Stimulated activated CD8-positive, alpha-beta memory T cell treated with anti-CD3 and anti-CD28 coated beads, Interleukin-12 subunit alpha, Interleukin-12 subunit beta, amount 100 ng/mL, for 1 hour (primary cell): ENCODE measurements at regions not wholly inside any gene's neighbourhood (a gene's known extent, or its start where the extent isn't known, plus 50 kb on each side); places are given as distances from the start of the nearest gene placed in this dataset.

Experiments used
- DNase-seq: peaks from one replicate; pipeline ENCODE4 v3.0.0-alpha.2; 2020; ENCODE audit warnings: low read depth

DNA sequence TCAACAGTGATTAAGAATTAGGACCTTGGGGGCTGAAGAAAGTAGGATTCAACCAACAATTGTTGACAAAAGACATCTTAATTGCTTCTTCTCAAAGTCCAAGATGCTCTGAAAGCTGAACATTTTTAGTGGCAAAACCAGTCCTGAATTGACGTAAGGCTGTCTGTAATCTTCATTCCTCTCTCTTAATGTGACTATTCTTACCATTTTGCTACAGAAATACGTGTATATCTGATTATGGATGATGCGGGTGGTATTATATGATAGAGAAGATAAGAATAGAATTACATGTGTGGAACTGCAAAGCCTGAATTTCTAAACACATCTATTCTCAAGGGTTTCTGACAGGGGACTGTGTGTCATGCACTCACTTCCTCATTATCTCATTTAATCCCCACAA lies 130.3 kb upstream of the SASH1 start:
- DNase-seq: no peak

GRCh38 chr6:148213366-148213765 lies 129.3 kb upstream of the SASH1 start:
- no peak for DNase-seq

- DNase-seq: no peak
Observed at GRCh38 chr6:148214667-148215066, 128.0 kb upstream of the SASH1 start.

GRCh38 chr6:148217051-148217450 lies 125.6 kb upstream of the SASH1 start:
- no peak for DNase-seq

GRCh38 chr6:148217921-148218320 lies 124.7 kb upstream of the SASH1 start:
- DNase-seq: no peak

DNA sequence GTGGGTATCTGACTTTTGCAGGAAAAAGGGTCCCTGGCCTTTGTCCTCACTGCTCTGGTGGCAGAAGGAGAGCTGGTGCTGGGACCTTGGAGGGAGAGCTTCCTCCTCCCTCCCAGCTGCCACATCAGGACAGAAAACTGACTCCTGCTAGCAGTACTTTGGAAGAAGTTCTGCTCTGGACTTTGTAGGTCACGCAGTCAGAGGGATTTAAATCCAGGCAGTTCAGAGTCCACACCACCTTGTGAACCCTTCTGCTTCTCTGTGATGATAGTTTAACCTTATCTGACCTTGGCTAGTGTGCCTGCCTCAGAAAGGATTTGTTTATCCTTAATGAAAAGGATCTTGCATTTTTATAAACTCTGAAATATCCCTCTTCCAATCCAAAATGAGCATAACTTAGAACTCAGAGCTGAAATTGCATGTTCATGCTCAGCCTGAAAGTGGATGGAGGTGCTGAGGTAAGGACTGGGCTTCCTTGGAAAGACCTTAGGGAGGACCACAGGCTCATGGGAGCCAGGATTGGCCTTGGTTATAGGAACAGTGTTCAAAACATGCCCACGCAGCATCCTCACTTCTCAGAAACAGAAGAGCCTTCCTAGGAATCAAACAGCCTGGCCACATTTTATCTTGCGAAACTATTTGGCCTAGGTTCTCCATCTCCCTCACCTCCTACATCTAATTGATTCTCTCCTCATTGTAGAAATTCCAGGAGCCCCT lies 123.9 kb upstream of the SASH1 start:
- no peak for DNase-seq

DNA sequence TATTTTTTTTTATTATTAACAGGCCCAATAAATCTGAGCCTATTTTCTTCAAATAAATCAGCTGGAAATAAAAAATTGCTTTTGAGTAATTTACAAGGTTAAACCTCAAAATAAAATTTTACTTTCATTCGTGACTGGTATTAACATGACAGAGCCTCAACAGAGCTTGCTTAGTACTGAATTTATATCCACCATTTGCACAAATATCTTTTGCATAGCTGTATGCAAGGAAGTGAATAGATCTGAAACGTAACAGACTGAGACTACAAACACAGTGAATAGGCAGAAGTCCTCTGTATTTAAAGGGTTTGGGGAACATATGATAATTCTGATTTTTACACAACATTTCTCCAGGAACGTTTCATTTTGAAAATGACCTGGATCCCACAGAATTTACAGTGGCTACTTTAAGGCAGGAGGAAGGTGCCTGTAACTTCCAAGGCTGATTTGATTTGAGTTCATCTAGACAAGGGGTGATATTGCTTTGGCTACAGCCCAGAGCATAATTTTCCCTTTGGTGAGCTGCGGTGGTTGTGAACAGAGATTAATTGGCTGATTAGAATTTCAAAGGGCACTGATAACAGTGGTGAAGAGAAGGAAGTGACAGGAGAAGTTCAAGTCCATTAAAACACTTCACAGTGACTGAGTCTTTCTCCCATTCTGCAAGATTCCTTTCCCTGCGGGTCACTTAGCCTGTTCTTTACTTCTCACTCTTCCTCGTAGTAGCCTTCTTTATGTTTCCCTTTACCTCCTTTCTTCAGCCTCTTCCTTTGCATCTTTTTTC lies 121.2 kb upstream of the SASH1 start:
- no peak for DNase-seq

- DNase-seq: no peak
Observed at GRCh38 chr6:148222376-148222775, 120.3 kb upstream of the SASH1 start.

- DNase-seq: no peak
Observed at GRCh38 chr6:148222846-148223245, 119.8 kb upstream of the SASH1 start.

- DNase-seq: no peak
Observed at GRCh38 chr6:148223424-148223842, 119.2 kb upstream of the SASH1 start.

DNA sequence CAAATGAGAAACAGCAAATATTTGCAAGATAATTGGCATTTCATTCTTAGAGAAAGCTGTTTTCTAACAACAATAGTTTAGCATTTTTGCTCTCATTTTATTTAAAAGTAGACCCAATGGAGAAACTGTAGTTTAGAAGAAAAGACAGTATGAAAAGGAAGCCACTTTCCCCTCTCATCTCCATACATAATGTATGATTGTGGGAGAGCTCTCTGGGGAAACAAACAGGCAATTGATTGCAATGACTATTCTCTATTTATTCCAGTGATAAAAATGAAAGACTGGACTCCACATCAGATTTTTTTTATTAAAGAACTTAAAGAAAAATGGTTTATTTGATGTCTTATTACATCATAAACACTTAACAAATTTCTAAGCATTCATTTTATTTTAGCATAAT lies 116.8 kb upstream of the SASH1 start:
- DNase-seq: no peak

DNA sequence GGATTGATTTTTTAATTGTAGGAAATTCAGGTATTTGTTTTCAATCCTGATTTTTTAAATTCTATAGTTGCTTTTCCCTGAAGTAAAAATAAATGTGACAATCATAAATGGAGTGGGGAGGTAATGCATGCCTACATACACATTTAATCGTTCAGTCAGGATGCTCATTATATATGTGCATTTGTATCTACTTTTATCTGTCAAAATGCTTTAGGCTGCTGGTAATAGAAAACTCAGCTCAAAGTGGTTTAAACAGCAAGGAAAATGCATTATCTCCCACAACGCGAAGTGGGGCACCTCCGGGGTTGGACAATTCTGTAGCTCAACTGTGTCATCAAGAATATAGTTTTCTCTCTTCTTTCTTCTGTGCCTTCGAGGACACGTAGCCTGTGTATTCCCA lies 116.4 kb upstream of the SASH1 start:
- DNase-seq: no peak

GRCh38 chr6:148231572-148231971 lies 111.1 kb upstream of the SASH1 start:
- DNase-seq: no peak

DNA sequence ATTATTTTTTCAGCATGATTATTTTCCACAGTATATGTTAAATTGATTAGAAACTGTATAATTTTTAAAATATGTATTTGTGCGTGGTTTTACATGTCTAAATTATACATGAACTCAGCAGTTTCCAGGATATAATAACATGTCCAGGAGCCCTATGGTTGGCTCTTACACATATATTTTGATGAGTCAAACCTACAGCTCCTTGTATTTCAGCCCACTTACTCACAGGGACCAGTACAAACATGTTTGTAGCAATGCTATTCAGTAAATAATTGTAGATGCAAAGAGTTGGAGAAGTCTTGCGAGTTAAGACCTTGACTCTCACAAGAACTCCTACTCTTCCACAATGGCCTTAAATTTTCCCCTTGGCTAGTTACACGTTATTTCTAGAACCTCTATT lies 107.2 kb upstream of the SASH1 start:
- no peak for DNase-seq

DNA sequence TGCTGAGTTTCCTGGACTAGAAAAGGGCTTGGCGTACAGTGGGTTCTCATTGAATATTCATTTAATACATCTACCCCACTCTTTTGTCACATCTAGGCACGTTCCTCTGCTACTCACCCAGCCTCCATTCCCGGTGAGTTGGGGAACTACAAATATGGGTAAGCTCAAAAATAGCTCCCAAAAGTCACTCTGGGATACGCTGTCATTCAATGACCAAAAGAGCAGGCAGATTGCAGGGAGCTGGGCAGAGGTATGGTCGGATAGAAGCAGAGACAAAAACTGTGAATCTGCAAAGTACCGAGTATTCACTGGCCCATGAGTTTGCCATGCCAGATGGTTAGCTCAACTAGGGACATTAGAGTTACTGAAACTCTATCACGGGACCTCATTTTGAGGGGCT lies 103.9 kb upstream of the SASH1 start:
- no peak for DNase-seq

- no peak for DNase-seq
Observed at GRCh38 chr6:148239215-148239614, 103.4 kb upstream of the SASH1 start.

GRCh38 chr6:148239801-148240460 lies 102.7 kb upstream of the SASH1 start:
- DNase-seq: no peak

- DNase-seq: no peak
Observed at GRCh38 chr6:148240461-148240840, 102.2 kb upstream of the SASH1 start.

GRCh38 chr6:148240861-148241477 lies 101.7 kb upstream of the SASH1 start:
- DNase-seq: no peak

DNA sequence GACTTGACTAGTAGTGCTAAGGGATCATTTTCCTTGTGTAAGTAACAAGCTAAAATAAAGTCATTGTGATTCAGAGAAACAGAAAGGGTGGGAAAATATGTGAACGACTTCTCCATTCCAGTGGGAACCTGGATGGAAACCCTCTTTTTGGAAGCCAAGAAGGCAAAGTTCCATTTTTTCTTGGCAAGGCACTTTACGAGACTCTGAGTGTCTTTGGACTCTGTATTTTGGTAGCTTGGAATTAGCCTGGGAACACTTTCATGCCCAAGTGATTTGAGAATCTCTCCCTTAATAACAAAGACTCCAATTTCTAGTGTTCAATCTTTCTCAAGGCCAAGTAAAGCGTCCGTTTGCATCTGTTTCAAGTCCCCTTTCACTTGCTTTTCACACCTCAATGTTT lies 100.5 kb upstream of the SASH1 start:
- DNase-seq: no peak

GRCh38 chr6:148244217-148244935 lies 98.3 kb upstream of the SASH1 start:
- no peak for DNase-seq
